Sigmoid colon (tissue), 4 donors: ENCODE measurements at regions not wholly inside any gene's neighbourhood (a gene's known extent, or its start where the extent isn't known, plus 50 kb on each side); places are given as distances from the start of the nearest gene placed in this dataset.

ENCODE experiments used
- POLR2AphosphoS5 ChIP-seq, 4 donors: sonication (generic); formaldehyde crosslinking; IDR thresholded peaks; one replicate each; pipeline ENCODE4 v1.6.1; 2017; ENCODE audit warnings: antibody characterized with exemption in 4 of 4
- TF ChIP-seq, protein P1 (sequence below), 4 experiments: fragments of 450-650 bp in 3 of 4; fragments of 200-600 bp in 1 of 4; IDR thresholded peaks; one replicate each; pipeline ENCODE4 v1.5.1; 2016 to 2019; ENCODE audit warnings: antibody characterized with exemption in 4 of 4, mild to moderate bottlenecking in 3 of 4, moderate library complexity in 2 of 4

DNA sequence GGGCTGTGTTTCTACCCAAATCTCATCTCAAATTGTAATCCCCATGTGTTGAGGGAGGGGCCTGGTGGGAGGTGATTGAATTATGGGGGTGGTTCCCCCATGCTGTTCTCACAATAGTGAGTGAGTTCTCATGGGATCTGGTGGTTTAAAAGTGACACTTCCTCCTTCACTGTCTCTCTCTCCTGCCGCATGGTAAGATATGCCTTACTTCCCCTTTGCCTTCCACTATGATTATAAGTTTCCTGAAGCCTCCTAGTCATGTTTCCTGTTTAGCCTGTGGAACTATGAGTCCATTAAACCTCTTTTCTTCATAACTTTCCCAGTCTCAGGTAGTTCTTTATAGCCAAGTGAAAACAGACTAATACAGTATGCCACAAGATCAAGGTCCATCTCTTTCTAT is 70.0 kb upstream of the MSX1 start:
- TF ChIP-seq, protein P1, sequence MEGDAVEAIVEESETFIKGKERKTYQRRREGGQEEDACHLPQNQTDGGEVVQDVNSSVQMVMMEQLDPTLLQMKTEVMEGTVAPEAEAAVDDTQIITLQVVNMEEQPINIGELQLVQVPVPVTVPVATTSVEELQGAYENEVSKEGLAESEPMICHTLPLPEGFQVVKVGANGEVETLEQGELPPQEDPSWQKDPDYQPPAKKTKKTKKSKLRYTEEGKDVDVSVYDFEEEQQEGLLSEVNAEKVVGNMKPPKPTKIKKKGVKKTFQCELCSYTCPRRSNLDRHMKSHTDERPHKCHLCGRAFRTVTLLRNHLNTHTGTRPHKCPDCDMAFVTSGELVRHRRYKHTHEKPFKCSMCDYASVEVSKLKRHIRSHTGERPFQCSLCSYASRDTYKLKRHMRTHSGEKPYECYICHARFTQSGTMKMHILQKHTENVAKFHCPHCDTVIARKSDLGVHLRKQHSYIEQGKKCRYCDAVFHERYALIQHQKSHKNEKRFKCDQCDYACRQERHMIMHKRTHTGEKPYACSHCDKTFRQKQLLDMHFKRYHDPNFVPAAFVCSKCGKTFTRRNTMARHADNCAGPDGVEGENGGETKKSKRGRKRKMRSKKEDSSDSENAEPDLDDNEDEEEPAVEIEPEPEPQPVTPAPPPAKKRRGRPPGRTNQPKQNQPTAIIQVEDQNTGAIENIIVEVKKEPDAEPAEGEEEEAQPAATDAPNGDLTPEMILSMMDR (IDR thresholded peaks at IDR 0.05): no peak
- no peak for TF ChIP-seq POLR2AphosphoS5 (IDR thresholded peaks at IDR 0.05)
